Adrenal gland (tissue), 9 donors: ENCODE measurements at regions not wholly inside any gene's neighbourhood (a gene's known extent, or its start where the extent isn't known, plus 50 kb on each side); places are given as distances from the start of the nearest gene placed in this dataset.

Experiments
- DNase-seq, 7 donors: peaks; one replicate each; pipeline ENCODE4 v3.0.0-alpha.2; 2019 to 2020
- H3K27ac ChIP-seq, 5 donors: fragments of 200-600 bp; sonication (generic) in 4 of 5; 1 replicate in 3 of 5; 2 replicates in 2 of 5; pipeline versions ENCODE4 v1.5.1 to v1.8.0; 2016 to 2020; ENCODE audit warnings: mild to moderate bottlenecking in 1 of 5
- H3K27me3 ChIP-seq: fragments of 200-600 bp; 2 replicates; pipeline ENCODE4 v1.8.0; 2021
- H3K36me3 ChIP-seq, 2 donors: fragments of 200-600 bp; replicated peaks in 1 of 2; 1 replicate in 1 of 2; 2 replicates in 1 of 2; pipeline versions ENCODE4 v1.5.1 to v1.8.0; 2018 to 2022
- H3K4me1 ChIP-seq, 2 donors: fragments of 200-600 bp; replicated peaks in 1 of 2; 1 replicate in 1 of 2; 2 replicates in 1 of 2; pipeline versions ENCODE4 v1.5.1 to v1.8.0; 2018 to 2021
- H3K4me3 ChIP-seq, 4 donors: fragments of 200-600 bp; sonication (generic) in 3 of 4; one replicate each; pipeline ENCODE4 v1.5.1; 2016 to 2018
- H3K9me3 ChIP-seq, 3 donors: fragments of 200-600 bp; sonication (generic) in 1 of 3; replicated peaks in 1 of 3; 1 replicate in 2 of 3; 2 replicates in 1 of 3; pipeline versions ENCODE4 v1.5.1 to v1.8.0; 2016 to 2021
- POLR2A ChIP-seq, 2 donors: fragments of 450-650 bp; IDR thresholded peaks; one replicate each; pipeline ENCODE4 v1.6.1; 2017; ENCODE audit warnings: antibody characterized with exemption in 2 of 2, mild to moderate bottlenecking in 2 of 2, moderate library complexity in 1 of 2
- WGBS, 4 donors: extraction: QIAGEN DNeasy Blood & Tissue Kit in 2 of 4; methylation state at CpG; one replicate each; pipeline versions ENCODE4 v1.1.5 to v1.1.7; 2013 to 2017; 5-methylcytosine and 5-hydroxymethylcytosine counted together
- intact Hi-C, 2 donors: fragments of 100-400 bp; cut with DNase I; formaldehyde crosslinking; loops; one replicate each; pipeline versions ENCODE4 v1.14.1 to v1.15.0; 2022 to 2023
- TF ChIP-seq, protein P1 (sequence below), 6 experiments: fragments of 450-650 bp in 4 of 6; fragments of 200-600 bp in 2 of 6; sonication (generic) in 1 of 6; IDR thresholded peaks; 1 replicate in 5 of 6; 2 replicates in 1 of 6; pipeline versions ENCODE4 v1.5.1 to v1.8.0; 2016 to 2021; ENCODE audit warnings: antibody characterized with exemption in 6 of 6, mild to moderate bottlenecking in 2 of 6, moderate library complexity in 1 of 6
- donor health status: healthy with polysubstance abuse.
- donor health status: Bipolar disorder and iron deficiency.
- donor health status: DM: yes; HTN: yes; CAD: no.
- donor health status: DM: no; HTN: no; CAD: no.
- donor health status: DM: no; HTN: no; CAD: no.

DNA sequence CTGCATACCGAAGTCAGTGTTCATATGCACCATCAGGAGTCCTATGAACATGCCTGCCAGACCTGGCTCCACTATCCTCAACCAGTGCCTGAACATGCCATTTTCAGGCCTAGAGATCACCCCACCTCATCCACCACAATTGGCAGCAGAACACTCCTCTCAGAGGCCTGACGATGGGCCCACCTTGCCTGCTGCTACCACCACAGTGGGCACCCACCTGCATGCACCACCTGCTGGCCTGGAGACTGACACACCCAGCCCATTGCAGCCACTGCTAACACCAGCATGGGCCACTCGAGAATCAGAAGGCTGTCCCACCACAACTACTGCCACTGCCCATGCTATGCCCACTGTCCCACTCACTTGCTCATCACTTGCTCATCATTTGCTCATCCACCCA is 130.7 kb upstream of the FAM13C start:
- Histone ChIP-seq H3K36me3 (no peaks in the 10 kb centered on the region), H3K4me1 (no peaks in the 10 kb centered on the region), H3K9me3 (peaks cover 0 to 6% (median 0%) of the 10 kb centered on the region in 3 donors), H3K27ac (no peak overlapping the region), H3K27me3 (no peaks in the 10 kb centered on the region), H3K4me3 (no peak overlapping the region)
- TF ChIP-seq, protein P1, sequence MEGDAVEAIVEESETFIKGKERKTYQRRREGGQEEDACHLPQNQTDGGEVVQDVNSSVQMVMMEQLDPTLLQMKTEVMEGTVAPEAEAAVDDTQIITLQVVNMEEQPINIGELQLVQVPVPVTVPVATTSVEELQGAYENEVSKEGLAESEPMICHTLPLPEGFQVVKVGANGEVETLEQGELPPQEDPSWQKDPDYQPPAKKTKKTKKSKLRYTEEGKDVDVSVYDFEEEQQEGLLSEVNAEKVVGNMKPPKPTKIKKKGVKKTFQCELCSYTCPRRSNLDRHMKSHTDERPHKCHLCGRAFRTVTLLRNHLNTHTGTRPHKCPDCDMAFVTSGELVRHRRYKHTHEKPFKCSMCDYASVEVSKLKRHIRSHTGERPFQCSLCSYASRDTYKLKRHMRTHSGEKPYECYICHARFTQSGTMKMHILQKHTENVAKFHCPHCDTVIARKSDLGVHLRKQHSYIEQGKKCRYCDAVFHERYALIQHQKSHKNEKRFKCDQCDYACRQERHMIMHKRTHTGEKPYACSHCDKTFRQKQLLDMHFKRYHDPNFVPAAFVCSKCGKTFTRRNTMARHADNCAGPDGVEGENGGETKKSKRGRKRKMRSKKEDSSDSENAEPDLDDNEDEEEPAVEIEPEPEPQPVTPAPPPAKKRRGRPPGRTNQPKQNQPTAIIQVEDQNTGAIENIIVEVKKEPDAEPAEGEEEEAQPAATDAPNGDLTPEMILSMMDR (IDR thresholded peaks at IDR 0.05), result no peak
- no peak for TF ChIP-seq POLR2A (IDR thresholded peaks at IDR 0.05)
- DNase-seq, result no peak
- WGBS, 4 donors, result 84 to 95% (median 92%) methylated on average over 1 to 3 of the region's 3 CpGs
- intact Hi-C loops, result no loop called here

DNA sequence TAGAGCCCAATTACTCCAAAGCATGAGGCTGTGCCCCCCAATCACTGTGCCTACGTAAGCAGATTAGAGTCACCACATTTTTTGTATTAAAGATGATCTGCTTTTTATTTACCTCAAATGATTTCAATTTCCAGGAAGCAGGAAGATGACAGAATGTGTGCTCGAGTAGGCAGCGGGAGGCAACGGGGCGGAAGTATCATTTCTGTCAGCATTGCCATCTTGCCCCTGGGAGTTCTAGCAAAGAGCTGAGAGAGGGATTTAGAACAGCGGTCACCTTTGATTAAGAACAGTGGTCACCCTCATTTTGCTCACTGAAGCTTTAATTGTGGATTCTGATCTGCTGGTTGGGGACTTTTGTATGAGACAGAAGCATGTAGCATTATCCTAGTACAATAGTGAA is 117.1 kb upstream of the FAM13C start:
- TF ChIP-seq POLR2A (IDR thresholded peaks at IDR 0.05), result no peak
- TF ChIP-seq, protein P1 (IDR thresholded peaks at IDR 0.05), result no peak
- H3K36me3 ChIP-seq, result no peaks in the 10 kb centered on the region
- intact Hi-C loops, result no loop called here
- 90 to 92% (median 91%) methylated on average over 6 of the region's 6 CpGs for WGBS, 4 donors
- H3K9me3 ChIP-seq, result no peaks in the 10 kb centered on the region
- no peaks in the 10 kb centered on the region for H3K4me1 ChIP-seq
- DNase-seq, result no peak
- no peak overlapping the region for H3K27ac ChIP-seq
- H3K4me3 ChIP-seq, result no peak overlapping the region
- H3K27me3 ChIP-seq, result no peaks in the 10 kb centered on the region

DNA sequence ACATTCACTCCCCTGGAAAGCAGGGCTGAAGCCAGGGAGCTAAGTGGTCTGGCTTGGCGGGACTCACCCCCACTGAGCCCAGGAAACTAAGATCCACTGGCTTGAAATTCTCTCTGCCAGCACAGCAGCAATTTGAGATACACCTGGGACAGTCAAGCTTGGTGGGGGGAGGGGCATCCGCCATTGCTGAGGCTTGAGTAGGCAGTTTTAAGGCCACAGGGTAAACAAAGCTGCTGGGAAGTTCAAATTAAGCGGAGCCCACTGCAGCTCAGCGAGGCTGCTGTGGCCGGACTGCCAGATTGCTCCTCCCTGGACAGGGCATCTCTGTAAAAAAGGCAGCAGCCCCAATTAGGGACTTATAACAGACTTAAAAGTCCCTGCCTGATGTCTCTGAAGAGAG is 108.2 kb upstream of the FAM13C start:
- Histone ChIP-seq H3K27ac (no peak overlapping the region), H3K4me3 (no peak overlapping the region), H3K4me1 (no peaks in the 10 kb centered on the region), H3K27me3 (no peaks in the 10 kb centered on the region), H3K36me3 (no peaks in the 10 kb centered on the region), H3K9me3 (no peaks in the 10 kb centered on the region)
- intact Hi-C loops, result no loop called here
- WGBS, 4 donors, result 90 to 100% (median 90%) methylated on average over 1 to 5 of the region's 5 CpGs
- no peak for DNase-seq
- TF ChIP-seq, protein P1 (IDR thresholded peaks at IDR 0.05), result no peak
- no peak for TF ChIP-seq POLR2A (IDR thresholded peaks at IDR 0.05)

DNA sequence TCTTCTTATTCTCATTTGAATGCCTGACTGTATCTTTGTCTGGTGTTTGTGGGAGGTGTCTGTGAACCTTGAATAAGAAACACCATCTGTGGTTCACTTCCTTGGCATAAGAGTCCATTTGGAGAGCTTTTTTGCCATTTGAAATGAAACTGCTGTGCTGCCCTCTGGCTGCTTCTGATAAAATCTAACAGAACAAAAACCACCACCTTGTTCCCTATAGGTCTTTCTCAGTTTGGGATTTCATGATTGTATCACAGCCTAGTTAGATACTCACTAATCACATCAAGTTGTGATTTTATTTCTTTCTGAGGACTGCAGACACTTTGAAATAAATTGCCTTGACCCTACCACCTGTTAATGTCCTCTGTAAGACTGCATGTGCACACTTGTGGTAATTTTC is 102.7 kb upstream of the FAM13C start:
- no peaks in the 10 kb centered on the region for H3K36me3 ChIP-seq
- TF ChIP-seq POLR2A (IDR thresholded peaks at IDR 0.05), result no peak
- TF ChIP-seq, protein P1 (IDR thresholded peaks at IDR 0.05), result peak in 5 of 6 experiments; percentile 45 to 57 (median 51)
- H3K4me1 ChIP-seq, result peaks cover 0 to 10% of the 10 kb centered on the region in 2 donors
- intact Hi-C loops, result no loop called here
- no peaks in the 10 kb centered on the region for H3K9me3 ChIP-seq
- no peak overlapping the region for H3K27ac ChIP-seq
- H3K27me3 ChIP-seq, result no peaks in the 10 kb centered on the region
- no peak overlapping the region for H3K4me3 ChIP-seq
- DNase-seq, result peak in 6 of 7 donors; percentile 20 to 62 (median 33)
